ENCODE measurements at regions not wholly inside any gene's neighbourhood (a gene's known extent, or its start where the extent isn't known, plus 50 kb on each side); places are given as distances from the start of the nearest gene placed in this dataset.

DNA sequence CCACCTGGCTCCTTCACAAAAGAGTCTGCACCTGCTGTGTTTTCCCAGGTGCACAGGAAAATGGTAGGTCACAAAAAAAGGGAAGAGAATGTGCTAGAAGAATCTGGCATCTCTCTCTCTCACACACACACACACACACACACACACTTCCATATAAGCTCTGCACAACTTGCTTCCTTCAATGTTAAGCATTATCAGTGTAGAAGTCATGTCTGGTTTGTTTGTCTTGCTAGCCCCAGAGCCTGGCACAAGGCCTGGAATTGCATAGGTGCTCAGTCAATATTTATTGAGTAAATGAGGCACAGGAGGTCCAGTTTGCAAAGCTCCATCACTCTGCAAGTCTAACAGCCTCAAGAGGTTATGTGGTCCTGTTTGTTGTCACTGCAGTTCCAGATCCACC is 867.3 kb upstream of the AUTS2 start:
- TF ChIP-seq, protein P1, sequence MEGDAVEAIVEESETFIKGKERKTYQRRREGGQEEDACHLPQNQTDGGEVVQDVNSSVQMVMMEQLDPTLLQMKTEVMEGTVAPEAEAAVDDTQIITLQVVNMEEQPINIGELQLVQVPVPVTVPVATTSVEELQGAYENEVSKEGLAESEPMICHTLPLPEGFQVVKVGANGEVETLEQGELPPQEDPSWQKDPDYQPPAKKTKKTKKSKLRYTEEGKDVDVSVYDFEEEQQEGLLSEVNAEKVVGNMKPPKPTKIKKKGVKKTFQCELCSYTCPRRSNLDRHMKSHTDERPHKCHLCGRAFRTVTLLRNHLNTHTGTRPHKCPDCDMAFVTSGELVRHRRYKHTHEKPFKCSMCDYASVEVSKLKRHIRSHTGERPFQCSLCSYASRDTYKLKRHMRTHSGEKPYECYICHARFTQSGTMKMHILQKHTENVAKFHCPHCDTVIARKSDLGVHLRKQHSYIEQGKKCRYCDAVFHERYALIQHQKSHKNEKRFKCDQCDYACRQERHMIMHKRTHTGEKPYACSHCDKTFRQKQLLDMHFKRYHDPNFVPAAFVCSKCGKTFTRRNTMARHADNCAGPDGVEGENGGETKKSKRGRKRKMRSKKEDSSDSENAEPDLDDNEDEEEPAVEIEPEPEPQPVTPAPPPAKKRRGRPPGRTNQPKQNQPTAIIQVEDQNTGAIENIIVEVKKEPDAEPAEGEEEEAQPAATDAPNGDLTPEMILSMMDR (IDR thresholded peaks at IDR 0.05) = no peak
- TF ChIP-seq POLR2A (IDR thresholded peaks at IDR 0.05) = no peak
